ENCODE measurements at regions not wholly inside any gene's neighbourhood (a gene's known extent, or its start where the extent isn't known, plus 50 kb on each side); places are given as distances from the start of the nearest gene placed in this dataset.
A peak's percentile ranks its signal among the peaks of the same experiment; 100 is the strongest.

GRCh38 chr12:25652371-25652770 lies 99.3 kb upstream of the LMNTD1 start:
- Histone ChIP-seq H3K4me3 (no peak overlapping the region), H3K4me1 (peaks cover 0 to 8% (median 0%) of the 10 kb centered on the region in 9 donors), H3K27ac (no peak overlapping the region), H3K27me3 (no peaks in the 10 kb centered on the region), H3K9me3 (no peaks in the 10 kb centered on the region), H3K36me3 (no peaks in the 10 kb centered on the region)
- 83 to 91% methylated on average over 2 of the region's 2 CpGs for WGBS, 2 donors
- ATAC-seq (no peak), DNase-seq (no peak)
- TF ChIP-seq CTCF (IDR thresholded peaks at IDR 0.05) = no peak
- intact Hi-C loops (cut with DNase I) = no loop called here

GRCh38 chr12:25653487-25654175 lies 100.5 kb upstream of the LMNTD1 start:
- TF ChIP-seq CTCF (IDR thresholded peaks at IDR 0.05) = no peak
- 55 to 70% methylated on average over 8 of the region's 8 CpGs for WGBS, 2 donors
- DNase-seq = peak in 1 of 2 donors; percentile 6
- intact Hi-C loops (cut with DNase I) = no loop called here
- no peaks in the 10 kb centered on the region for H3K36me3 ChIP-seq
- no peaks in the 10 kb centered on the region for H3K27me3 ChIP-seq
- peak in 3 of 8 donors; percentile 25 to 37 (median 34) for ATAC-seq
- no peaks in the 10 kb centered on the region for H3K9me3 ChIP-seq
- no peak overlapping the region for H3K27ac ChIP-seq
- H3K4me1 ChIP-seq = peaks cover 0 to 3% (median 0%) of the 10 kb centered on the region in 9 donors
- H3K4me3 ChIP-seq = no peak overlapping the region

GRCh38 chr12:25655702-25656101 lies 102.6 kb upstream of the LMNTD1 start:
- no peak overlapping the region for H3K27ac ChIP-seq
- H3K4me1 ChIP-seq = no peaks in the 10 kb centered on the region
- no peak overlapping the region for H3K4me3 ChIP-seq
- no peaks in the 10 kb centered on the region for H3K9me3 ChIP-seq
- WGBS, 2 donors = 88 to 93% methylated on average over 5 of the region's 5 CpGs
- no peak for ATAC-seq
- no peaks in the 10 kb centered on the region for H3K36me3 ChIP-seq
- TF ChIP-seq CTCF (IDR thresholded peaks at IDR 0.05) = no peak
- DNase-seq = no peak
- intact Hi-C loops (cut with DNase I) = no loop called here
- H3K27me3 ChIP-seq = no peaks in the 10 kb centered on the region

- TF ChIP-seq CTCF (IDR thresholded peaks at IDR 0.05) = no peak
These were observed 106.5 kb upstream of the LMNTD1 start for GRCh38 chr12:25659621-25660020.

More at GRCh38 chr12:25659621-25660020, 106.5 kb upstream of the LMNTD1 start:
- WGBS, 2 donors = 77 to 83% methylated on average over 2 of the region's 2 CpGs
- Histone ChIP-seq H3K4me1 (no peaks in the 10 kb centered on the region), H3K27ac (no peak overlapping the region), H3K4me3 (no peak overlapping the region), H3K36me3 (no peaks in the 10 kb centered on the region), H3K9me3 (peaks cover 0 to 7% (median 0%) of the 10 kb centered on the region in 11 donors), H3K27me3 (no peaks in the 10 kb centered on the region)
- ATAC-seq (no peak), DNase-seq (no peak)
- intact Hi-C loops (cut with DNase I) = no loop called here
